A673 (cell line): ENCODE measurements at regions not wholly inside any gene's neighbourhood (a gene's known extent, or its start where the extent isn't known, plus 50 kb on each side); places are given as distances from the start of the nearest gene placed in this dataset.

Experiments used
- BruUV-seq: library from RNA; stranded (reverse); fragments of 400-500 nt; replicated peaks from 2 replicates; lab custom pipeline; 2021; lab: Mats Ljungman, UMichigan
- CTCF ChIA-PET: fragments of 300-600 bp; sonication (Branson Sonifier 250); formaldehyde crosslinking; loops from one replicate; lab custom pipeline; 2022; ENCODE audit warnings: antibody characterized with exemption; lab: Charles Lee
- POLR2A ChIA-PET: fragments of 300-600 bp; sonication (Branson Sonifier 250); formaldehyde crosslinking; loops from one replicate; lab custom pipeline; 2022; ENCODE audit warnings: antibody characterized with exemption; ENCODE audit not compliant: low non-redundant PET; lab: Charles Lee
- DNase-seq: peaks from one replicate; pipeline ENCODE4 v3.0.0-alpha.2; 2015; ENCODE audit warnings: low spot score
- H3K27ac ChIP-seq: fragments of 200-600 bp; sonication (generic); 2 replicates; pipeline ENCODE4 v1.5.1; 2016; ENCODE audit warnings: mixed run types, low read depth, mild to moderate bottlenecking, mixed read lengths, antibody characterized with exemption, low read length; ENCODE audit not compliant: poor library complexity, severe bottlenecking
- H3K27me3 ChIP-seq: fragments of 200-600 bp; sonication (generic); replicated peaks from 2 replicates; pipeline ENCODE4 v1.6.1; 2017; ENCODE audit warnings: mixed run types, low read depth, mild to moderate bottlenecking, mixed read lengths, antibody characterized with exemption, low read length; ENCODE audit not compliant: insufficient read depth, poor library complexity
- H3K36me3 ChIP-seq: fragments of 200-600 bp; sonication (generic); 2 replicates; pipeline ENCODE4 v1.6.1; 2016; ENCODE audit warnings: mixed run types, mild to moderate bottlenecking, mixed read lengths, antibody characterized with exemption, low read length; ENCODE audit not compliant: insufficient read depth, poor library complexity, severe bottlenecking
- H3K4me1 ChIP-seq: fragments of 200-600 bp; sonication (generic); 2 replicates; pipeline ENCODE4 v1.6.1; 2017; ENCODE audit warnings: mixed run types, mild to moderate bottlenecking, mixed read lengths, antibody characterized with exemption, low read length; ENCODE audit not compliant: insufficient read depth, poor library complexity, severe bottlenecking
- H3K4me3 ChIP-seq: fragments of 200-600 bp; sonication (generic); 2 replicates; pipeline ENCODE4 v1.5.1; 2016; ENCODE audit warnings: low read depth, mixed run types, mild to moderate bottlenecking, mixed read lengths, low read length; ENCODE audit not compliant: poor library complexity, severe bottlenecking
- H3K9me3 ChIP-seq: fragments of 200-600 bp; sonication (generic); 2 replicates; pipeline ENCODE4 v1.6.1; 2016; ENCODE audit warnings: mixed run types, low read depth, mild to moderate bottlenecking, mixed read lengths, antibody characterized with exemption, low read length; ENCODE audit not compliant: poor library complexity, severe bottlenecking
- EZH2 ChIP-seq: fragments of 200-600 bp; sonication (generic); IDR thresholded peaks from 2 replicates; pipeline ENCODE4 v1.6.1; 2017; ENCODE audit warnings: borderline replicate concordance, low read depth, mild to moderate bottlenecking, mixed read lengths, antibody characterized with exemption, low read length; ENCODE audit not compliant: poor library complexity, severe bottlenecking
- intact Hi-C: fragments of 100-400 bp; cut with micrococcal nuclease; formaldehyde crosslinking; loops from one replicate; pipeline ENCODE4 v1.10.0; 2022; ENCODE audit not compliant: unreplicated experiment
- TF ChIP-seq, protein P1 (sequence below): fragments of 300-800, 200-600 bp; sonication (generic); conservative IDR thresholded peaks from 2 replicates; pipeline ENCODE4 v1.5.1; 2017; ENCODE audit warnings: low read depth, mild to moderate bottlenecking, antibody characterized with exemption, low read length, moderate library complexity, mixed read lengths

DNA sequence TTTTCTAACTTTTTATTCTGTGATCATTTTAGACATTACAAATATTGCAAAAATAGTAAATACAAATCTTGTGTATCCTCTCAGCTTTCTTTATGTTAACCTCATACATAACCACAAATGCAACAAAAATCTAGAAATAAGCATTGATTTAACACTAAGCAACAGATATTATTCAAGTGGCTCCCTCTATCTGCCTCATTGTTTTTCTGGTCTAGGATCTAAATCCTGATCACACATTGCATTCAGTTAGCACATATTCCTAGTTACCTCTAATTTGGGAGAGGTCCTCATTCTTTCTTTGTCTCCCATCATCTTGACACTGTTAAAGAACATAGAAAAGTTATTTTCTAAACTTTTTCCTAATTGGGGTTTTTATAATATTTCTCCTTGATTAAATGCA lies 1126.0 kb downstream of the ROBO2 start:
- ChIA-PET CTCF (no interaction called here), POLR2A (no interaction called here)
- no peak overlapping the region for H3K4me3 ChIP-seq
- no peaks in the 10 kb centered on the region for H3K36me3 ChIP-seq
- DNase-seq: no peak
- H3K27ac ChIP-seq: no peak overlapping the region
- intact Hi-C loops: no loop called here
- no peak for TF ChIP-seq EZH2
- TF ChIP-seq, protein P1, sequence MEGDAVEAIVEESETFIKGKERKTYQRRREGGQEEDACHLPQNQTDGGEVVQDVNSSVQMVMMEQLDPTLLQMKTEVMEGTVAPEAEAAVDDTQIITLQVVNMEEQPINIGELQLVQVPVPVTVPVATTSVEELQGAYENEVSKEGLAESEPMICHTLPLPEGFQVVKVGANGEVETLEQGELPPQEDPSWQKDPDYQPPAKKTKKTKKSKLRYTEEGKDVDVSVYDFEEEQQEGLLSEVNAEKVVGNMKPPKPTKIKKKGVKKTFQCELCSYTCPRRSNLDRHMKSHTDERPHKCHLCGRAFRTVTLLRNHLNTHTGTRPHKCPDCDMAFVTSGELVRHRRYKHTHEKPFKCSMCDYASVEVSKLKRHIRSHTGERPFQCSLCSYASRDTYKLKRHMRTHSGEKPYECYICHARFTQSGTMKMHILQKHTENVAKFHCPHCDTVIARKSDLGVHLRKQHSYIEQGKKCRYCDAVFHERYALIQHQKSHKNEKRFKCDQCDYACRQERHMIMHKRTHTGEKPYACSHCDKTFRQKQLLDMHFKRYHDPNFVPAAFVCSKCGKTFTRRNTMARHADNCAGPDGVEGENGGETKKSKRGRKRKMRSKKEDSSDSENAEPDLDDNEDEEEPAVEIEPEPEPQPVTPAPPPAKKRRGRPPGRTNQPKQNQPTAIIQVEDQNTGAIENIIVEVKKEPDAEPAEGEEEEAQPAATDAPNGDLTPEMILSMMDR: peak; percentile 33; the same call in 1 of the 2 replicates
- no peaks in the 10 kb centered on the region for H3K9me3 ChIP-seq
- BruUV-seq: no TSS peak
- H3K4me1 ChIP-seq: peaks cover 6% of the 10 kb centered on the region
- no peaks in the 10 kb centered on the region for H3K27me3 ChIP-seq

DNA sequence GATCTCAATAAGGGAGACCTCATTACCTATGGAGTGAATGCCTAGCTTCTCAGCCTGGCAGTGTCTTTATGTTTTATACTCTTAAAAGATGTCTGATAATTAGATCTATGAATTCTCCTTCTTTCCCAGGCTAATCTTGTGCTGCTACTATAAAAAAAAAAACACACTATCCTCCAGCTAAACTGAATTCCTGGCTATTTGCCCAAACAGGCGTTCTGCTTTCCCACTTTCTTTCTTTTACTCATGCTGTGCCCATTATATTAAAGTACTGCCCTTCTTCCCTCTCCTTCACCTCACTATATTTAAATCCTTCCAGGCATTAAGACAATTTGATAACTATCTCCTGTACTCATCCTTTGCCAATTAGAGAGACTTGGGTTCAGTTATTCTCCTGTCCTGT lies 1134.9 kb downstream of the ROBO2 start:
- Histone ChIP-seq H3K4me1 (no peaks in the 10 kb centered on the region), H3K27me3 (no peaks in the 10 kb centered on the region), H3K36me3 (no peaks in the 10 kb centered on the region), H3K9me3 (no peaks in the 10 kb centered on the region), H3K27ac (no peak overlapping the region), H3K4me3 (no peak overlapping the region)
- POLR2A ChIA-PET: no interaction called here
- CTCF ChIA-PET: no interaction called here
- no peak for TF ChIP-seq EZH2
- TF ChIP-seq, protein P1: no peak
- no TSS peak for BruUV-seq
- peak; percentile 25 for DNase-seq
- intact Hi-C loops: no loop called here

DNA sequence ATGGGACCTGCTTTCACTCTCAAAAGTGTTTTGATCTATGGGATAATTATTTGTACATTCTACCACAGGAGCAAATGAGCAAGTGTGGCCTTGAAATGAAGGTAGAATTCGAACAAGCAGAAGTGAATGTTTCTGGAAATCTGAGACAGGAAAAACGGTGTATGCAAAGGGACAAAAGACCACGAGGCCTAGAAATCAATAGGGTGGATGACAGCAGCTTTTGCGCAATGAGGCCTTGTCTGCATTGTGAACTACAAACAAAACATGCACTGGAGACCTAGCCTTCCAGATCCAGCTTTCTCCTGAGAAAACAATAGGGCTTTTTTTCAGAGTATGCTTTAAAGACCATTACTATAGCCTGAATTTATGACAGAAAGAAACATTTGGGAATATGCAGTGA lies 1137.0 kb downstream of the ROBO2 start:
- H3K27ac ChIP-seq: no peak overlapping the region
- no peaks in the 10 kb centered on the region for H3K36me3 ChIP-seq
- H3K4me1 ChIP-seq: no peaks in the 10 kb centered on the region
- no TSS peak for BruUV-seq
- intact Hi-C loops: no loop called here
- TF ChIP-seq, protein P1: no peak
- no peak for TF ChIP-seq EZH2
- no peaks in the 10 kb centered on the region for H3K9me3 ChIP-seq
- DNase-seq: no peak
- POLR2A ChIA-PET: no interaction called here
- H3K4me3 ChIP-seq: no peak overlapping the region
- CTCF ChIA-PET: no interaction called here
- H3K27me3 ChIP-seq: no peaks in the 10 kb centered on the region
